GM12892 (cell line): ENCODE measurements at regions not wholly inside any gene's neighbourhood (a gene's known extent, or its start where the extent isn't known, plus 50 kb on each side); places are given as distances from the start of the nearest gene placed in this dataset.

Source experiments
- POLR2A ChIP-seq: IDR thresholded peaks from 2 replicates; pipeline ENCODE4 v1.6.1; 2011; ENCODE audit warnings: low read depth, low read length, control low read depth
- POLR2AphosphoS5 ChIP-seq: IDR thresholded peaks from 2 replicates; pipeline ENCODE4 v1.6.1; 2011; ENCODE audit warnings: low read depth, low read length, control low read depth
- TAF1 ChIP-seq: IDR thresholded peaks from 2 replicates; pipeline ENCODE4 v1.6.1; 2011; ENCODE audit warnings: low read depth, mild to moderate bottlenecking, control low read depth, low read length, borderline replicate concordance

- no peak for TF ChIP-seq TAF1
- TF ChIP-seq POLR2A = no peak
- TF ChIP-seq POLR2AphosphoS5 = no peak
Observed at GRCh38 chr15:62636823-62637573, 405.5 kb upstream of the TPM1 start.
